Dendritic cell treated with granulocyte-macrophage colony-stimulating factor and Interleukin-4, amounts not matched to agents 40 ng/mL and 50 ng/mL, for 4 days (primary cell): ENCODE measurements at regions not wholly inside any gene's neighbourhood (a gene's known extent, or its start where the extent isn't known, plus 50 kb on each side); places are given as distances from the start of the nearest gene placed in this dataset.
"Not testable (repeated sequence)": the region's sequence is repeated elsewhere in the genome, so short reads cannot be mapped to it uniquely, and the experiment has no call there.

ENCODE experiments used
- H3K27ac Mint-ChIP-seq: one replicate; pipeline ENCODE4 v1.8.0; 2022; ENCODE audit warnings: mild to moderate bottlenecking, mixed read lengths
- H3K27me3 Mint-ChIP-seq: one replicate; pipeline ENCODE4 v1.8.0; 2022; ENCODE audit warnings: mild to moderate bottlenecking, mixed read lengths
- H3K36me3 Mint-ChIP-seq: one replicate; pipeline ENCODE4 v1.8.0; 2022; ENCODE audit warnings: low read depth, mixed read lengths
- H3K4me1 Mint-ChIP-seq: one replicate; pipeline ENCODE4 v1.8.0; 2022; ENCODE audit warnings: low read depth, mixed read lengths
- H3K4me3 Mint-ChIP-seq: one replicate; pipeline ENCODE4 v1.8.0; 2022; ENCODE audit warnings: mild to moderate bottlenecking, moderate library complexity, mixed read lengths
- H3K9me3 Mint-ChIP-seq: one replicate; pipeline ENCODE4 v1.8.0; 2022; ENCODE audit warnings: mixed read lengths
- intact Hi-C: fragments of 100-400 bp; cut with micrococcal nuclease; formaldehyde crosslinking; loops from one replicate; pipeline ENCODE4 v1.15.0; 2022

GRCh38 chr1:78292361-78292760, 198.4 kb upstream of the PTGFR start:
- H3K9me3 Mint-ChIP-seq, result peaks cover 33% of the 10 kb centered on the region
- no peaks in the 10 kb centered on the region for H3K4me1 Mint-ChIP-seq
- no peak overlapping the region for H3K27ac Mint-ChIP-seq
- intact Hi-C loops, result no loop called here
- H3K27me3 Mint-ChIP-seq, result no peaks in the 10 kb centered on the region
- no peaks in the 10 kb centered on the region for H3K36me3 Mint-ChIP-seq
- no peak overlapping the region for H3K4me3 Mint-ChIP-seq

- intact Hi-C loops, result no loop called here
These were observed 192.9 kb upstream of the PTGFR start for GRCh38 chr1:78297836-78298235.

GRCh38 chr1:78298349-78298748, 192.4 kb upstream of the PTGFR start:
- Mint-ChIP-seq H3K4me3 (no peak overlapping the region), H3K36me3 (no peaks in the 10 kb centered on the region), H3K27ac (no peak overlapping the region), H3K4me1 (no peaks in the 10 kb centered on the region), H3K27me3 (no peaks in the 10 kb centered on the region), H3K9me3 (peaks cover 58% of the 10 kb centered on the region)
- intact Hi-C loops, result no loop called here

More at GRCh38 chr1:78297836-78298235, 192.9 kb upstream of the PTGFR start:
- Mint-ChIP-seq H3K9me3 (peaks cover 58% of the 10 kb centered on the region), H3K4me1 (no peaks in the 10 kb centered on the region), H3K27ac (no peak overlapping the region), H3K27me3 (no peaks in the 10 kb centered on the region), H3K4me3 (no peak overlapping the region), H3K36me3 (no peaks in the 10 kb centered on the region)

- no peaks in the 10 kb centered on the region for H3K4me1 Mint-ChIP-seq
- no peaks in the 10 kb centered on the region for H3K36me3 Mint-ChIP-seq
- no peak overlapping the region for H3K27ac Mint-ChIP-seq
These were observed 189.6 kb upstream of the PTGFR start for GRCh38 chr1:78301141-78301540.

GRCh38 chr1:78303620-78304019, 187.2 kb upstream of the PTGFR start:
- H3K27ac Mint-ChIP-seq, result no peak overlapping the region
- H3K9me3 Mint-ChIP-seq, result peaks cover 31% of the 10 kb centered on the region
- H3K36me3 Mint-ChIP-seq, result no peaks in the 10 kb centered on the region
- no peak overlapping the region for H3K4me3 Mint-ChIP-seq
- intact Hi-C loops, result no loop called here
- no peaks in the 10 kb centered on the region for H3K4me1 Mint-ChIP-seq
- H3K27me3 Mint-ChIP-seq, result no peaks in the 10 kb centered on the region

More at GRCh38 chr1:78301141-78301540, 189.6 kb upstream of the PTGFR start:
- intact Hi-C loops, result no loop called here
- Mint-ChIP-seq H3K27me3 (no peaks in the 10 kb centered on the region), H3K4me3 (no peak overlapping the region), H3K9me3 (peaks cover 37% of the 10 kb centered on the region)

GRCh38 chr1:78304341-78304740, 186.4 kb upstream of the PTGFR start:
- no peaks in the 10 kb centered on the region for H3K27me3 Mint-ChIP-seq
- no peak overlapping the region for H3K27ac Mint-ChIP-seq
- H3K9me3 Mint-ChIP-seq, result peaks cover 31% of the 10 kb centered on the region
- H3K36me3 Mint-ChIP-seq, result no peaks in the 10 kb centered on the region
- H3K4me1 Mint-ChIP-seq, result no peaks in the 10 kb centered on the region
- intact Hi-C loops, result no loop called here
- H3K4me3 Mint-ChIP-seq, result no peak overlapping the region

- Mint-ChIP-seq H3K4me1 (no peaks in the 10 kb centered on the region), H3K27ac (no peak overlapping the region), H3K9me3 (peaks cover 27% of the 10 kb centered on the region), H3K36me3 (no peaks in the 10 kb centered on the region), H3K27me3 (no peaks in the 10 kb centered on the region), H3K4me3 (no peak overlapping the region)
- intact Hi-C loops, result no loop called here
These were observed 186.0 kb upstream of the PTGFR start for GRCh38 chr1:78304761-78305160.

GRCh38 chr1:78310261-78310660, 180.5 kb upstream of the PTGFR start:
- intact Hi-C loops, H3K27me3 Mint-ChIP-seq, H3K27ac Mint-ChIP-seq, H3K36me3 Mint-ChIP-seq, H3K4me1 Mint-ChIP-seq, H3K4me3 Mint-ChIP-seq: not testable (repeated sequence)
- peaks cover 17% of the 10 kb centered on the region for H3K9me3 Mint-ChIP-seq

- no peak overlapping the region for H3K27ac Mint-ChIP-seq
- intact Hi-C loops, result no loop called here
- H3K4me1 Mint-ChIP-seq, result no peaks in the 10 kb centered on the region
- H3K36me3 Mint-ChIP-seq, result no peaks in the 10 kb centered on the region
- no peaks in the 10 kb centered on the region for H3K27me3 Mint-ChIP-seq
- peaks cover 3% of the 10 kb centered on the region for H3K9me3 Mint-ChIP-seq
- no peak overlapping the region for H3K4me3 Mint-ChIP-seq
These were observed 172.8 kb upstream of the PTGFR start for GRCh38 chr1:78318011-78318410.

- Mint-ChIP-seq H3K36me3 (no peaks in the 10 kb centered on the region), H3K27me3 (no peaks in the 10 kb centered on the region), H3K4me3 (no peak overlapping the region)
These were observed 171.2 kb upstream of the PTGFR start for GRCh38 chr1:78319603-78320002.

GRCh38 chr1:78322928-78323680, 167.7 kb upstream of the PTGFR start:
- H3K36me3 Mint-ChIP-seq, result no peaks in the 10 kb centered on the region

More at GRCh38 chr1:78319603-78320002, 171.2 kb upstream of the PTGFR start:
- Mint-ChIP-seq H3K27ac (no peak overlapping the region), H3K9me3 (no peaks in the 10 kb centered on the region), H3K4me1 (no peaks in the 10 kb centered on the region)
- intact Hi-C loops, result no loop called here

GRCh38 chr1:78325293-78325692, 165.5 kb upstream of the PTGFR start:
- Mint-ChIP-seq H3K27me3 (no peaks in the 10 kb centered on the region), H3K27ac (no peak overlapping the region), H3K4me3 (no peak overlapping the region), H3K36me3 (no peaks in the 10 kb centered on the region), H3K4me1 (no peaks in the 10 kb centered on the region), H3K9me3 (no peaks in the 10 kb centered on the region)
- intact Hi-C loops, result no loop called here

More at GRCh38 chr1:78322928-78323680, 167.7 kb upstream of the PTGFR start:
- H3K27ac Mint-ChIP-seq, result no peak overlapping the region
- H3K4me1 Mint-ChIP-seq, result no peaks in the 10 kb centered on the region
- no peaks in the 10 kb centered on the region for H3K9me3 Mint-ChIP-seq
- H3K4me3 Mint-ChIP-seq, result no peak overlapping the region
- H3K27me3 Mint-ChIP-seq, result no peaks in the 10 kb centered on the region
- intact Hi-C loops, result no loop called here

- H3K27ac Mint-ChIP-seq, result no peak overlapping the region
- H3K9me3 Mint-ChIP-seq, result no peaks in the 10 kb centered on the region
- H3K36me3 Mint-ChIP-seq, result no peaks in the 10 kb centered on the region
- H3K4me3 Mint-ChIP-seq, result no peak overlapping the region
- H3K27me3 Mint-ChIP-seq, result peaks cover 3% of the 10 kb centered on the region
- intact Hi-C loops, result no loop called here
- H3K4me1 Mint-ChIP-seq, result no peaks in the 10 kb centered on the region
These were observed 161.3 kb upstream of the PTGFR start for GRCh38 chr1:78329475-78329874.

- Mint-ChIP-seq H3K27me3 (peaks cover 3% of the 10 kb centered on the region), H3K27ac (no peak overlapping the region), H3K9me3 (no peaks in the 10 kb centered on the region), H3K36me3 (no peaks in the 10 kb centered on the region), H3K4me3 (no peak overlapping the region), H3K4me1 (no peaks in the 10 kb centered on the region)
- intact Hi-C loops, result no loop called here
These were observed 159.0 kb upstream of the PTGFR start for GRCh38 chr1:78331799-78332198.

- H3K4me3 Mint-ChIP-seq, result no peak overlapping the region
- H3K4me1 Mint-ChIP-seq, result no peaks in the 10 kb centered on the region
- peaks cover 3% of the 10 kb centered on the region for H3K27me3 Mint-ChIP-seq
- H3K36me3 Mint-ChIP-seq, result no peaks in the 10 kb centered on the region
- no peak overlapping the region for H3K27ac Mint-ChIP-seq
- intact Hi-C loops, result no loop called here
- no peaks in the 10 kb centered on the region for H3K9me3 Mint-ChIP-seq
These were observed 157.3 kb upstream of the PTGFR start for GRCh38 chr1:78333502-78333901.
